HG03432 (cell line): ENCODE measurements at regions not wholly inside any gene's neighbourhood (a gene's known extent, or its start where the extent isn't known, plus 50 kb on each side); places are given as distances from the start of the nearest gene placed in this dataset.
"Not testable (repeated sequence)": the region's sequence is repeated elsewhere in the genome, so short reads cannot be mapped to it uniquely, and the experiment has no call there.

ENCODE experiments used
- ATAC-seq: cut with Tn5 transposase; IDR thresholded peaks from one replicate; pipeline ENCODE4 v1.9.1; 2021; ENCODE audit warnings: mild to moderate bottlenecking, moderate library complexity; ENCODE audit not compliant: unreplicated experiment

DNA sequence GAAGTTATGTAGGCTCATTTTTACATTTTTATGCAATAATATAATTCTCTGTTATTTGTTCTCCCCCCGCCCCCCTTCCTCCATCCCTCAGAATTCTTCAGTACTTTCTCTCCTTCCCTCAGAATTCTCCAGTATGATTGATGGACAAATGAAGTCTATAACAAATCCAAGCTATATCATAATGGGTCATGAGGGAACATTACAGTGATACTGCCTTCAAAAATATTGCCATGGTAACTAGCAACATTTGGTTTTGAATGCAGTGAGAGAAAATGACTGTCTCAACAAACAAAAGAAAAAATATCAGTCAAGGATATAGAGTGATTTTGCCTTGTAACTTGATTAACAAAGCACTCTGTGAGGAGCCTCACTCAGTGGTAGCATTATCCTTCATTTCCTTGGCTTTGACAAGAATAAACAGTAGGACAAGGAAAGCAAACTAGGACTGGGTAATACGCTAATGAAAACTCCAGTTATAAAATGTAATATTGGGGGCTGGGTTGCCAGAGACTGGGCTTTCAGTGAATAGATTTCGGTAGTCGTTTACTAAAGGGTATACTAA, 392.9 kb upstream of the CRIM1 start:
- no peak for ATAC-seq

DNA sequence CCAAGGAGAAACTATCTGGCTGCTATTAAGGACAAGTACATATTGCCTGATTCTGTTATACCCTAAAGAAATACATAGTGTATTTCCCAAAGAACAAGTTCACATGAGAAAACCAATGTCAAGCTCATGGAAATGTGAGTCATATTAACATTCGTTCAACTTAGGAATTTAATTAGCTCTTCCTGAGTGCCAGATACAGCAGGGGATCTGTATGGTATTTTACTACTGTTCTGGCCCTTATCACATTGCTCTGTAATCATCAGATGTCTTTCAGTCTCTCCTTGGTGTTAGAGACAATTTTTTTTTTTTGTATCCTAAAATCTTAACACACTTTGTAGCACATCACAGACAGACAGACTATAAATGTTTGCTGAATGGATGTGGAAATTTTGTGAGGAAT, 395.0 kb upstream of the CRIM1 start:
- no peak for ATAC-seq

DNA sequence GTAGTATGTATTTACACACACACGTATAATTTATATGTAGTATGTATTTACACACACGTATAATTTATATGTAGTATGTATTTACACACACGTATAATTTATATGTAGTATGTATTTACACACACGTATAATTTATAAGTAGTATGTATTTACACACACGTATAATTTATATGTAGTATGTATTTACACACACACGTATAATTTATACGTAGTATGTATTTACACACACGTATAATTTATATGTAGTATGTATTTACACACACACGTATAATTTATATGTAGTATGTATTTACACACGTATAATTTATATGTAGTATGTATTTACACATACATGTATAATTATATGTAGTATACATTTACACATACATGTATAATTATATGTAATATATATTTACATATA, 398.5 kb upstream of the CRIM1 start:
- ATAC-seq = not testable (repeated sequence)

DNA sequence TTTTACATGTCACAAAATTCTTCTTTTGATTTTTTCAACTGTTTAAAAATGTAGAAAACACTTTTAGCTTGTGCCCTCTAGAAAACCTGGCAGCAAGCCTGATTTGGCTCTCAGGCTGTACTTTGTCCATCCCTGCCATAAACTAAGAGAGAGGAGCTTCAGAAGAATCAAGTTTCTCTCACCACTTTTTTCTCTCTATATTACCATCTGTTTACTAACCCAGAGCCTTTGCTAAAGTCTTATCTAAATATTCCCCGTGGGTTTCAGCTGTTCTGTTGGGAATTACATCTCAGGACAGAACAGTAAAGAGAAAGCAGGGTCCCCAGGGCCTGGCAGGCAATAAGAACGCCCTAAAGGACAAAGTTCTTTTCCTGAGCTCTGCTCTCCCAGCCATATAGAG, 409.1 kb upstream of the CRIM1 start:
- no peak for ATAC-seq

DNA sequence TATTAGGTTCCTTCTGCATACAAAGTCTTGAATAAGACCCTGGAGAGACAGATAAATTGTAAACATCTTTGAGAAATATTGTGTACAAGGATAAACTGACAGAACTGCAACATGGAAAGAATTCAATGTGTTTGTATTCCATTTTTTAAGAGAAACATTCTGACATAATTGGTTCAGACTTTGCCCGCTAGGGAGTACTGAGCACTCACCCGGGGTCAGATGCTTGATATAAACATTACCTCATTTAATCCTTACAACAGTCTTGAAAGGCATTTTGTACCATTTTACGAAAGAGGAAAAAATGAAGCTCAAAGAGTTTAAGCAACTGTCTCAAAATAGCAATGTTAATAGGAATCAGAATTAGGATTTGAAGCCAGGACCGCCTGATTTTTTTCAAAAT, 416.7 kb upstream of the CRIM1 start:
- no peak for ATAC-seq

DNA sequence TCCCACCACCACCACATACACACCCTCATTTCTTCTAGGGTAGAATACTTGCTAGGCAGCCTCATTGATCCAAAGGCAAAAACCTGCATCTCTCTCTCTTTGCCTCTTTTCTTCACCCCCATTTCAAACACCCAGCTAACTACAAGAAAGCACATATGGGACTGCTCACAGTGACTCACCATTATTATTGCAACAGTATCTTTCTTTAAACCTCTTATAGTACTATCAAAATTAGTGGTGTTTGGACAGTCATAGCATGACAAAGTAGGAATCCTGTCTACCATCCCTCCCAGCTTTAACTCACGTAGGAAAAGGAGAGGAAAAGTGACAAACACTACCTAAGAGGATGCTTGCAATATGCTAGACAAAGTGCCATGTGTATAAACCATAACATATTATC, 422.5 kb upstream of the CRIM1 start:
- ATAC-seq = no peak

DNA sequence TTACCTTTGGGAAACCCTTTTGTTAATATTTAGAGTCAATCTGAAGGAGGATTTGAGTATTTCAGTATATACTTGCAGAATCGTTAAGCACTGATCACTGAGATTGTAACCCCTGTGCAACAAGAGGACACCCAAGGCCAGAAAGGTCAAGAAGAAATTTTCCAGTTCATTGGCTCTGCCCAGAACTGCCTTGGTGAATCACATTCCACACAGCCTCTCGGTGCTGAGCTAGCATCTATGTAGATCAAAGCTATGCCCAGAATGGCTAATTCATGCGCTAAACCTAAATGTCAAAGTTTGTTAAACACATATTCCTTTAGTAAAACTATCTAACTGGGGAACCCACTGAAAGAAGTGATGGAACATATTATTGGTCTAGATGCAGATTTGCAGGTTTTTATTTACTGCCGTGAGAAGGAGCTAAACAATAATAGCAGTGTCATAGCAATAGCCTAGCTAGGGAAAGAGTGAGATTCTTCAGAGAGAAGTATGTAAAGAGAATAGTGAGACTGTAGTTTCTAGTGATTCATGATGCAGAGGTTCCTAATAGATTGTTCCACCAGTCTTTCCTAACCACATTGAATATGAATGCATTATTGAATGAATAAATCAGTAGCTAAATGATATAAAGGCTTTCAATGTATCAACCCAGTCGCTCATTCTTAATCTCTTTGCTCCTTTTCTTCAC, 423.2 kb upstream of the CRIM1 start:
- ATAC-seq = no peak

DNA sequence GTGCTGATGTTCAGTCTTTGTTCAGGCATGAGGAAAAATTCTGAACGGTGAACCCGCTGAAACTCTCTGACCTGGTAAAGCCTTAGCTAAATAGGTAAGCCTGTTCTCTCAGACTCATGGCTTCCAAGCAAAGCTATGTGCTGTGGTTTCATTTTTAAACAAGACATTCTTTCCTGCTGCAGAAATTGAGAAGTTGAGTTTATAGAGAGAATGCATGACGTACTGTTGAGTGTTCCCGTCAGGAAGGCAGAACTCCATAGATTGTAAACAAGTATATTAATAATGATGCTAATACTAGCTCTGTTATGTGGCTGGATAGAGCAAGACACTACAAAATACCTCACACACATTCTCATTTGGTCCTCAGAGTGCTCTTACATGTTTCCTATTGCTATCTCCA, 424.0 kb upstream of the CRIM1 start:
- no peak for ATAC-seq

DNA sequence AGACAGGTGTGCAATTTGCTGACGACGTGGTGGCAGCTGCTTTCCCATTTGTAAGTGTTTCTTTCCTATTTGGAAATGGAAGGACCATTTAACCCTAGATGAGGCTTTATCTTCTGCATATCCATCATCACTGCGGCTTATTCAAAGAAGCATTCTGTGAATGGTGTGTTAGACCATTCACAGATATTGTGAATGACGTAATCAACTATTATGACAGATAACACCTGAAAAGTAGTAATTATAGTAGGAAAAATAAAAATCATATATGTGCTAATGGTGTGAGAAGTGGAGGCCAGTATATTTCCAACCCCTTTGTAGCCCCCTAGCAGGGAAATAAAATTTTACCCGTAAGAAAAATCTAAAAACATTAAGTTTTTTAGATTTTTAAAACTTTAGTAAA, 424.5 kb upstream of the CRIM1 start:
- no peak for ATAC-seq

DNA sequence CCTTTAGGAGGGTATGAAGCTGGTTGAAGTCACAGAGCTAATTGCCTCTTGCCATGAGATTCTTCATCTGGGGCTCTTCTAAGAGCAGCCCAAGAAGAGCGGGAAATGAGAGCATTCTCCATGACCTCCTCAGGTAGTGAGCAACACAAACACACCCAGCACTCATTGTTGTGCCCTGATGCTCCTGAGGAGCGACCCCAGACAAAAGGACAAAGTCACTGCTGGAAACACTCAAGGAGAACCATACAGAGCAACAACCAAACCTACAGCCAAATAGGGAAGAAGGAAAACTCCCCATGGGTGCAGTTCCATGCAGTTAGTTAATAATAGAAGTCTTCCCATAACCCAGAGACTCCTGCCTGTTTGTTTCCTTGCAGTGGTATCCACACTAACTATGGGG, 426.0 kb upstream of the CRIM1 start:
- no peak for ATAC-seq

DNA sequence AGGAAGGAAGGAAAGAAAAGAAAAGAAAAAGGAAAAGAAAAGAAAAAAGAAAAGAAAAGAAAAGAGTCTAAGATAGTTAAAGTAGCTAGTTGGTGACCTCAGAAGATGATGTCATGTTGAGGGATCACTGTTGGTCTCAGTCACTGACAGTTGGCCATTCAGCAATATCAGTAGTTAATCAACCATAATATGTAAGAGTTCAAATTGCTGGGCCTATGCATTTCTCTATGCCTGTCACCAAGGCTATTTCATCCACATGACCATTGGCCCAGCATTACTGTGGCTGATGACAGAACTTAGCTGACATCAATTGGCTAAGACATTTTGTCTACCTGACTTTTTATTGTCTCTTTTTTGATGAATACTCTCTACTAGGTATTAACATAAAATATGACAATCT, 435.5 kb upstream of the CRIM1 start:
- ATAC-seq = no peak

DNA sequence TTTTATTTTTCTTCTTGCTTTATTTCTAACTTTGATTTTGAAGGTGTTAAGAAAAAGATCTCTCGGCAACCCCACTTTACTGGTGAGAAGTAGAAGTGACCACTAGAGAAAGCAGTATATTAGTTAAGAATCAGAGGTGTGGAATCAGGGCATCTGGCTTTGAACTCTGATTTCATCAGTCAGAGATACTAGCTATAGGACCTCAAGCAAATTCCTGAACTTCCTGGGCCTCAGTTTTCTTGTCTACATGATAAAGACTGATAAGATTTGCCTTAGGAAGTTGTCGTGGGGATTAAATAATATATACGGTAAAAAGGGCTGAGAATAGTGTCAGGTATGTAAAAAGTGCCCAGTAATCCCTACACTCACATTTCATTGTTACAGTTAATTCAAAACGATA, 440.3 kb upstream of the CRIM1 start:
- no peak for ATAC-seq

DNA sequence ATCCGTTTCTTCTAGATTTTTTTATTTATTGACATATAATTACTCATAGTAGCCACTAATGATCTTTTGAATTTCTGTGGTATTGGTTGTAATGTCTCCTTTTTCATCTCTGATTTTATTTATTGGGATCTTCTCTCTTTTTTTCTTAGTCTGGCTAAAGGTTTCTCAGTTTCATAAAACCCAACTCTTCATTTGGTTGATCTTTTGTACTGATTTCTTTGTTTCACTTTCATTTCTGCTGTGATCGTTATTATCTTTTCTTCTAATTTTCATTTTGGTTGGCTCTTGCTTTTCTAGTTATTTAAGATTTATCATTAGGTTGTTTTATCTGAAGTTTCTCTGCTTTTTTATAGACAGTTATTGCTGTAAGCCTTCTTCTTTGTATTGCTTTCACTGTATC, 463.6 kb upstream of the CRIM1 start:
- ATAC-seq = no peak

DNA sequence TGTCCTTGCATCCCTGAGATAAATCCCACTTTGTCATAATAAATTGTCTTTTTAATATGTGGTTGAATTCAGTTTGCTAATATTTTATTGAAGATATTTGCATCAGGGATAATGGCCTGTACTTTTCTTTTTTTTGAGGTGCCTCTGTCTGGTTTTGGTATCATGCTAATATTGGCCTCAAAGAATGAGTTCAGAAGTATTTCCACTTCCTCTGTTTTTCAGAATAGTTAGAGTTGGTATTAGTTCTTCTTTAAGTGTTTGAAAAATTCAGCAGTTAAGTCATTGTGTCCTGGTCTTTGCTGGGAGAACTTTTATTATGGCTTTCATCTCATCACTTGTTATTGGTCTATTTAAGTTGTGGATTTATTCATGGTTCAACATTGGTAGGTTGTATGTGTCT, 464.1 kb upstream of the CRIM1 start:
- no peak for ATAC-seq

DNA sequence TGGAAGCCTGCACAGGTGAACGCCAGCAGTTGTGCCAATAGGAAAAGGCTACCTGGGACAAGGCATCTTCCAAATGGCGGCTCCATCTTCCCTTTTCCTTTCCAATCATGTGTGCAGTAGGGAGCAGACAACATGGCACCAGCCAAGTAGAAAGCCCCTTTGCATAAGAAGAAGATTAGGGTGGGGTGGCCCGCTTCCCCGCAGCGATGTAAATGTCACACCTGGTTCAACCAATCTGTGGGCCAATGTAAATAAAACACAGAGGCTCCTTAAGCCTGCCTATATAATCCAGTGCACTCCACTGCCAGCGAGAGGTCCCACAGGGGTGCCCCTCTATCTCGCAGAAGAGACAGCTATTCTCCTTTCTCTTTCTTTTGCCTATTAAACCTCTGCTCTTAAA, 468.4 kb upstream of the CRIM1 start:
- ATAC-seq = no peak

DNA sequence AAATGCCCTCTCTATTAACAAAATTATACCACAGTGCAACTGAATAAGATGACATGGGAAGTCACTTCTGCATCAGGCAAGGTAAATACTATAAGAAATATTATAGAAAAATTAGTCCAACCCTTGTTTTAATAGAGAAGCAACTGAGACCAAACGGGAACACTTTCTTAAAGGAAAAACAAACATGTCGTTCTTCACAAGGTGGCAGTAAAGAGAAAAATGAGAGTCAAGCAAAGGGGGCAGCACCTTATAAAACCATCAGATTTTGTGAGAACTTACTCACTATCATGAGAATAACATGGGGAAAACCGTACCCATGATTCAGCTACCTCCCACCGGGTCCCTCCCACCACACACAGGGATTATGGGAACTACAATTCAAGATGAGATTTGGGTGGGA, 481.7 kb upstream of the CRIM1 start:
- no peak for ATAC-seq

DNA sequence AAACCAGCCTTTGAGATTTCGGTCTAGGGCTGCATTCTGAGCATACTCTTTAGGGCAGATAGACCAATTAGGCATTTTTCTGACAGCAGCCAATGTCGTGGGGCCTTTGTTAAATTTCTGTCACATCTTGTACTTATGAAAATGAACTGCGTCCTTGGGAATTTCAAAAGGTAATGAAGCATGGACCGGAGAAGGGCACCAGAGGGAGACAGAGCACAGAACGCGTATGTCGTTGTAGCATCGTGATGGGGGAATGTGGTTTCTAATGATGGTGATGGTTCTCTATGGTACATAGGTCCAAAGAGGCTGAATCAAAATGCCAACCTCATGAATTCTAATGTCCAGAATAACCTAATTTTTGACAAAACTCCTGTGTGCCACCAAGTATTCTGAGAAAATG, 483.9 kb upstream of the CRIM1 start:
- ATAC-seq = no peak

DNA sequence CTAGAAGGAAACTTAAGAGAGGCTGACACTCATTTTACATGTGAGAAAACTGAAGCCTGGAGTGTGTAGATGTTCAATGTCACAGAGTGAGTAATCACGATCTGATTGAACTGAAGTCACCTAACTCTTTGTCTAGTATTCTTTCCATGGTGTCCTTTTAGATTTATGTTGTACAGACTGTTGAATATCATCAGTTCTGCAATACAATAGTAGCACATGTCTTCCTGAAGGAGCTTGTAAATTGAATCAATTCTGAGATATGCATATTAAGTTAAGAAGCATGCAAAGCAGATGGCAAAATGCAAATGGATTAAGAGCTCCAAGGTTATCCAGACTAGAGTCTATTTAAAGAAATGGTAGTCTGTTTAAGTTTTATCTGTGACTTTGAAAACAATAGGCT, 484.9 kb upstream of the CRIM1 start:
- no peak for ATAC-seq

DNA sequence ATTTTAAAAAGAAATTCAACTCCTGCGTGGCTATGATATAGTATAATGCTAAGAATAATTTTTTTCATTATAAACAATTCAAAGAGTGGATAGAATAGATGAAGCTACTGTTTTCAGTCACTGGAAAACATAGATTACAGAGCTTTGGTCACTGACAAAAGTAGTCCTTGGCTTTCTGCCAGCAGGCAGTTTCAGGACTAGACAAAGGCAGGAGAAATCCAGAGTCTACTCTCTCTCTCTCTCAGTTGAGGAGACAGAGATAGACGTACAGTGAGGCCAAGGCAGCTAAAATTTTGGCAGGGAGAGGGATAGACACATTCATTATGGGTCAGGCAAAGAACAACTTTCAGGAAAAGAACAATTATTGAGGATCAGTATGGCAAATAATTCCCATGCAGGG, 491.4 kb upstream of the CRIM1 start:
- no peak for ATAC-seq

DNA sequence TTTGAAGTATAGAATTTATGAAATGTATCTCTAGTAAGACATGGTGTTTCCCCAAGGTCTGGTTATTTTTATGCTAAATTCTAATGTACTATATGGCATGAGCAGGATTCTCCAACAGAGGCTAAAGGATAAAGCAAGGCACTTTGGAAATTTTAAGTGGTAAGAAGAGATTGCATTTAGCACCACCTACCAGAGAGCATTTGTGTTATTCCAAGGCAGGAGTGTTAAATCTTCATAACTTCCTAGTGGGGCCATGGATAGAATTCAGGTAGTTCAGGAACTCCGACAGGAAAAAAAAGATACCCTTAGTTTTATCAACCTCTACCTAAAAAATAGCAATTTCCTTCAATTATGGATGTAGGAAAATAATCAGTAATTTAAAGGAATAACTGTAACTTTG, 497.4 kb upstream of the CRIM1 start:
- no peak for ATAC-seq

DNA sequence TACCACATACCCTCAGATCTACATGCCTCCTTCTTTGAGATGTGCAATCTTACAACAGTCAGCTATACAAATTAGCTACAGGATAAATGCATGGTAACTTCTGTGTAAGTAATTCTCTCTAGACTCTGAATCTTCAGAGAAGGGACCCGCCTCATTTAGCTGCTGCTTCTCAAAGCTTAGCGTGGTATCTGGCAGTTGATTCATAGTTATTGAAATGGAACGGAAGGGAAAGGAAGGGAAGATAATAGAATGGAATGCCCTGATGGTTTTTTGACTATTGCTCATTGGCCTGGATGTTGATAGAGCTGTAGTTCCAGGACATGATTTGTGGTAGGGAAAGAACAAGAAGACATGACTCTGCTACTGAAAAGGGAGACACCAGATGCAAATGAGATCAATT, 498.1 kb upstream of the CRIM1 start:
- no peak for ATAC-seq

DNA sequence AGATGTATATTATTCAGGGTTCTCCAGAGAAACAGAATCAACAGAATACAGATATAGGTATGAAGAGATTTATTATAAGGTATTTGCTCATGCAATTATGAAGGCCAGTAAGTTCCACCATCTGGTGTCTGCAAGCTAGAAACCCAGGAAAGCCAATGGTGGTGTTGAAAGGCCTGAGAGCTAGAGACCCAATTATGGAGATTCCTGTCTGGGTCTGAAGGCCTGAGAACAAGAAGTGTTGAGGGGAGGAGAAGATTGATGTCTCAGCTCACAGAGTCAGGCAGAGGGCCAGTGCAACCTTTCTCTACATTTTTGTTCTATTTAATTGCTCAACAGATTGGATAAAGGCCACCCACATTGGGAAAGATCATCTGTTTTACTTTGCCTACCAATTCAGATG, 524.2 kb upstream of the CRIM1 start:
- no peak for ATAC-seq

DNA sequence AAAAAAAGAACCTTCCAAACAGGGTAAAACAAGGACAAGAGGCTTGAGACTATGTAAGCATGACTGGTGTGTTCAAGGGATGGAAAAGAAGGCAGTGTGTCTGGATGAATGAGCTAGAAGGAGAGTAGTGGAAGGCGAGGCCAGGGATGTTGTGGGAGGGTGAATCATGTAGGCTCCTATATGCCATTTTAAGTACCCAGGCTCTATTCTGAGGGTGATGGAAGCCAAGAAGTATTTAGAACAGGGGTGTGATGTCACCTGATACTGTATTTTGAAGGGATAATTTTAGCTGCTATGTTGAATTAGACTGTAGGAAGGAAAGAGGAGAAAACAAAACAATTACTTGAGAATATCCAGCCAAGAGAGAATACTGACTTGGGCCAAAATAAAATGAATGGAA, 524.7 kb upstream of the CRIM1 start:
- ATAC-seq = no peak
